ENCODE measurements at regions not wholly inside any gene's neighbourhood (a gene's known extent, or its start where the extent isn't known, plus 50 kb on each side); places are given as distances from the start of the nearest gene placed in this dataset.

- intact Hi-C loops (cut with micrococcal nuclease): no loop called here
- Mint-ChIP-seq H3K36me3 (no peaks in the 10 kb centered on the region), H3K27me3 (ENCODE audit: low read depth in 3 of 3) (peaks cover 0 to 3% (median 1%) of the 10 kb centered on the region in 3 donors), H3K4me1 (no peaks in the 10 kb centered on the region), H3K27ac (no peak overlapping the region), H3K4me3 (no peak overlapping the region), H3K9me3 (peaks cover 0 to 5% (median 2%) of the 10 kb centered on the region in 7 donors)
- no peak for TF ChIP-seq CTCF (IDR thresholded peaks at IDR 0.05)
- H3K36me3 ChIP-seq (replicated peaks in 1 of 2; ENCODE audit: control insufficient read depth in 1 of 2, insufficient read depth in 2 of 2, low read length in 2 of 2): no peaks in the 10 kb centered on the region
- no peaks in the 10 kb centered on the region for H4K20me1 ChIP-seq (ENCODE audit: insufficient read depth, low read length)
- H3K9me3 ChIP-seq (replicated peaks in 1 of 2; ENCODE audit: control insufficient read depth in 1 of 2, insufficient read depth in 1 of 2, low read length in 2 of 2): no peaks in the 10 kb centered on the region
- no peak overlapping the region for H2AFZ ChIP-seq (ENCODE audit: insufficient read depth, low read depth, low read length, poor library complexity, severe bottlenecking)
- WGBS (ENCODE audit: insufficient coverage): 52% methylated on average over 2 of the region's 6 CpGs
- H3K4me3 ChIP-seq (replicated peaks in 1 of 3; ENCODE audit: low read depth in 2 of 3, low read length in 3 of 3): no peak overlapping the region
- H3K27me3 ChIP-seq (ENCODE audit: control insufficient read depth in 2 of 2, insufficient read depth in 2 of 2, low read length in 2 of 2): no peaks in the 10 kb centered on the region
- H3K27ac ChIP-seq (ENCODE audit: low read depth in 1 of 2, low read length in 2 of 2): no peak overlapping the region
- H3K79me2 ChIP-seq (ENCODE audit: insufficient read depth, low read length): no peaks in the 10 kb centered on the region
- no peak overlapping the region for H3K4me2 ChIP-seq (replicated peaks; ENCODE audit: extremely low read depth, low read length, poor library complexity, severe bottlenecking)
- no peak overlapping the region for H3K9ac ChIP-seq (ENCODE audit: insufficient read depth, low read length, poor library complexity, severe bottlenecking)
- no peaks in the 10 kb centered on the region for H3K4me1 ChIP-seq (ENCODE audit: control insufficient read depth in 1 of 2, insufficient read depth in 2 of 2, low read length in 2 of 2)
- no peak for DNase-seq
These were observed 294.2 kb upstream of the SKOR2 start for GRCh38 chr18:47545613-47546012.

GRCh38 chr18:47543080-47543479, 291.6 kb upstream of the SKOR2 start:
- Mint-ChIP-seq H3K4me3 (no peak overlapping the region), H3K4me1 (no peaks in the 10 kb centered on the region), H3K36me3 (no peaks in the 10 kb centered on the region), H3K27me3 (ENCODE audit: low read depth in 3 of 3) (peaks cover 0 to 3% (median 1%) of the 10 kb centered on the region in 3 donors), H3K9me3 (peaks cover 1 to 5% (median 3%) of the 10 kb centered on the region in 7 donors), H3K27ac (no peak overlapping the region)
- 83% methylated on average over 1 of the region's 3 CpGs for WGBS (ENCODE audit: insufficient coverage)
- Histone ChIP-seq H3K4me3 (replicated peaks in 1 of 3; ENCODE audit: low read depth in 2 of 3, low read length in 3 of 3) (no peak overlapping the region), H3K9me3 (replicated peaks in 1 of 2; ENCODE audit: control insufficient read depth in 1 of 2, insufficient read depth in 1 of 2, low read length in 2 of 2) (no peaks in the 10 kb centered on the region), H2AFZ (ENCODE audit: insufficient read depth, low read depth, low read length, poor library complexity, severe bottlenecking) (no peak overlapping the region), H3K4me2 (replicated peaks; ENCODE audit: extremely low read depth, low read length, poor library complexity, severe bottlenecking) (no peak overlapping the region), H3K36me3 (replicated peaks in 1 of 2; ENCODE audit: control insufficient read depth in 1 of 2, insufficient read depth in 2 of 2, low read length in 2 of 2) (no peaks in the 10 kb centered on the region), H3K9ac (ENCODE audit: insufficient read depth, low read length, poor library complexity, severe bottlenecking) (no peak overlapping the region), H3K79me2 (ENCODE audit: insufficient read depth, low read length) (no peaks in the 10 kb centered on the region), H3K27ac (ENCODE audit: low read depth in 1 of 2, low read length in 2 of 2) (no peak overlapping the region), H3K4me1 (ENCODE audit: control insufficient read depth in 1 of 2, insufficient read depth in 2 of 2, low read length in 2 of 2) (no peaks in the 10 kb centered on the region), H3K27me3 (ENCODE audit: control insufficient read depth in 2 of 2, insufficient read depth in 2 of 2, low read length in 2 of 2) (no peaks in the 10 kb centered on the region), H4K20me1 (ENCODE audit: insufficient read depth, low read length) (no peaks in the 10 kb centered on the region)
- no peak for TF ChIP-seq CTCF (IDR thresholded peaks at IDR 0.05)
- DNase-seq: no peak
- intact Hi-C loops (cut with micrococcal nuclease): no loop called here
